Stimulated activated naive CD8-positive, alpha-beta T cell treated with anti-CD3 and anti-CD28 coated beads, Interleukin-15, Interleukin-2, amounts not matched to agents 100 U/mL and 50 U/mL, for 24 hours (primary cell): ENCODE measurements at regions not wholly inside any gene's neighbourhood (a gene's known extent, or its start where the extent isn't known, plus 50 kb on each side); places are given as distances from the start of the nearest gene placed in this dataset.

Source experiments
- ATAC-seq: fragments of 150-1000 bp; cut with Tn5 transposase; one replicate; pipeline ENCODE4 v1.10.0; 2021
- DNase-seq: peaks from one replicate; pipeline ENCODE4 v3.0.0; 2021

DNA sequence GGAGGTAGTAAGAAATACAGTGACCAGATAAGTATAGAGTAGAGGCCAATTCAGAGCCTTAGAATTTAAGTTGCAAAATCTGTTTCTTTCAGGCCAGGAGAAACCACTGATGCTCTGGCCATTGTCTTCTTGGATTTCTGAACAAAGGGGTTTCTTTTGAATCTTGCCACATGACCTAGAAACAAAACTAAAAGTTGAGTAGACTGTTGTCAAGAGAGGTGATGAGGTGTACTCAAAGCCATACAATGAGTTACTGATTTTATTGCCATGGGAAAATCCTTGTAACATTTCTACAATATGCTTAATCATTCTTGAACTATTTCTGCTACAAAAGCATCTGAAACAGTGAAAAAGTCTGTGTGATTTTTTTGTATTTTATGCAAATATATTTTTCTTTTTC lies 881.3 kb downstream of the CDH11 start:
- no peak for DNase-seq
- no peak for ATAC-seq

DNA sequence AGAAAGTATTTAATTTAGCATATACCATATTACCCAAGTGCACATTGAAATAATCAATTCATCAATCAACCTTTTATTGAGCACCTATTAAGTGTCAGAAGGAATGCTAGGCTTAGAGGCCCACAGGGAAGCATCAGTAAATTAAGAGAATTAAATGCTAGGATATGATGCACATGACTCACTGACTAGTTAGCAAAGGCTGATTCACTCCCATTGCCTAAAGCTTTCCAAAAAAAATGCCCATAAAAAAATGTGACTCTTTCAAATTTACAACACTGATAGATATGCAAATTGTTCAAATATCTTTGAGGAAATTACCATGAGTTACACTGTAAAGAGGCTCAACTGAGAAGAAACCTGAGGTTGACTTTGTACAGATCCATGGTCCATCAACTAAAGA lies 883.3 kb downstream of the CDH11 start:
- DNase-seq (no peak), ATAC-seq (no peak)

DNA sequence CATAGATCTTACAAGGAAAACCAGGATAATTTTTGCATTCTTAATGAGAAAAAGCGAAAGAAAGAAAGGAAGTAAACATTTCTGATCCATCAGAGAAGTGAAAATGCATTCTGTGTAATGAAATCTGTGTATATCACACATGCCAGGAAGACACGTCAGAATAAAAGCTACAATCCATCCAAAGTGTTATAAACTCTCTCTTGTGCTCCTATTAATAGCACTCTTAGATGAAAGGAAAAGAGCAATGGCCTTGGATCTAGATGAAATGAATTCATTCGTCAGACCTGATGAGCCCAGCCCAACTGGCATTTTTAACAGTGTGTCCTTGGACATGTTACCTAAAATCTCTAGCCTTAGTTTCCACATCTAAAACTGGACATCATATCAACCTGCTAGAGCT lies 885.5 kb downstream of the CDH11 start:
- ATAC-seq (no peak), DNase-seq (no peak)

DNA sequence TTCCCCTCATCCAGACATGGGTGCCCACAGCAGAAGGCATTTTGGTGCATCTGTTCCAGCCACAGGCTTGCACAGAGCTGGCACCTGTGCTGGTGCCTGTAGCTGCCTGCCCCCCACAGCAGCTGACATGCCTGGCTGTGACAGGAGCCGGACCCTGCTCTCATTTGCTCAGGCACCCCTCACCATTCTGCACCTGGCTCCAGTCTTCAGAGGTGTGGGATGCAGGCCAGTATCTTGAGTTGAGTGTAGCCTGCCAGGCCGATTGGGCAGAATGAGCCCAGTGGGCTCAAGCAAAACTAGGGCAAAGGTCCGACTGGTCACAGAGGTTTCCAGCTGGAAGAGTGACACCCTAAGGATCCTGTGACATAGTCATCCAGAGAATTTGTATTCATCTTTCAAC lies 887.7 kb downstream of the CDH11 start:
- DNase-seq, result no peak
- no peak for ATAC-seq

DNA sequence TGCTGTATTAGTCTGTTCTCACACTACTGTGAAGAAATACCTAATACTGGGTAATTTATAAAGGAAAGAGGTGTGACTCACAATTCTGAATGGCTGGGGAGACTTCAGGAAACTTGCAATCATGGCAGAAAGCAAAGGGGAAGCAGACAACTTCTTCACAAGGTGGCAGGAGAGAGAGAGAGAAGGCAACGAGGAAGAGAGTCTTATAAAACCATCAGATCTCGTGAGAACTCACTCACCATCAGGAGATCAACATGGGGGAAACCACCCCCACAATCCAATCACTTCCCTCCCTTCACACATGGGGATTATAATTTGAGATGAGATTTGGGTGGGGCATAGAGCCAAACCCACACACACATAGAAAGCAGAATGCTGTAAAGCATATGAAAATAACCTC lies 896.2 kb downstream of the CDH11 start:
- DNase-seq (no peak), ATAC-seq (no peak)

DNA sequence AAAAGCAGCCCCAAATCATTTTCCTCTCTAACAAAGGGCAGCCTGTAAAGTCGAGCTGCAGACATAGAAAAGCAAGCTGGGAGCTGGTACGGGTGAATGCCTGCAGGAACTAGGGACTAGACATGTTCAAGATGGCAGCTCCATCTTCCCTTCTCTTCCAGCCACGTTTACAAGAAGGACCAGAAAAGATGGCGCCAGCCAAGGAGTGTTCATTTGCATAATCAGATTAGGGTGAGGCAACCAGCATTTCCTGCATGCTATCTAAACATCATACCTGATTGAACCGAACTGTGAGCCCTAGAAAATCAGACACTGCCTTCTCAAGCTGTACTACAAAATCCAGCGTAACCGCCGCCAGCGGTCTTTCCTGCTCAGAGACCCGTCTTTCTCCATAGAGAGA lies 896.8 kb downstream of the CDH11 start:
- no peak for DNase-seq
- no peak for ATAC-seq

DNA sequence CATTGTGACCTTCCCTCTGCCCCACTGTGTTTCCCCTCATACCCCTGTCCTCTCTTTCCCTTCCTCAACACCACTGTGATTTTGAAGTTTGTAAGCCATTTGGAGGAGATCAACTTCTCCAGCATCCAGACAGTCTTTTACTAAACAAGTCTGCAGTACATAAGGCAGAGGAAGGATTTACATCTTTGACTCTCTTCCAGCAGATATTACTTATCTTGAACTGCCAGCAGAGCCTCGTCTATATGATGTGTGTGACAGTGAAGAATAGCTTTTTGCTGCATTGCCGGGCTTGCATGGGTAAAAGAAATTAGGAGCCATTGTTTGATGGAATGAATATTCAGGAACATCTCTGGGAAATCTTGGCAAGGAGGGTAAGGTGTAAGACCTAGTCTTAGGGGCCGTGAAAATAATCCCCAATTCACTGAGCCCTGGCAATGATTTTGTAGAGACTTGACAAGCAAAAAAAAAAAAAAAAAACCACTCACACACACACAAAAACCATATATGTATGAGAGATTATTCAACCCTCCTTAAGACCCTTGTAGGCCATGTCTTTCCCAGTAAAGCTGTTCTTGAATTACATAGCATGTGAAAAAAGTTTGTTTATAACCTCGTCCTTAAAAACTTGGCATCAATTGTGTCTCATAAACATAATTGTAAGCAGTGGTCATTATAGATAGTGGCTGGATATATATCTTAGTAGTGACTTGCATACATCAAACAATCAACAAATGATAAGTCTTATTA lies 903.9 kb downstream of the CDH11 start:
- ATAC-seq (no peak), DNase-seq (no peak)

DNA sequence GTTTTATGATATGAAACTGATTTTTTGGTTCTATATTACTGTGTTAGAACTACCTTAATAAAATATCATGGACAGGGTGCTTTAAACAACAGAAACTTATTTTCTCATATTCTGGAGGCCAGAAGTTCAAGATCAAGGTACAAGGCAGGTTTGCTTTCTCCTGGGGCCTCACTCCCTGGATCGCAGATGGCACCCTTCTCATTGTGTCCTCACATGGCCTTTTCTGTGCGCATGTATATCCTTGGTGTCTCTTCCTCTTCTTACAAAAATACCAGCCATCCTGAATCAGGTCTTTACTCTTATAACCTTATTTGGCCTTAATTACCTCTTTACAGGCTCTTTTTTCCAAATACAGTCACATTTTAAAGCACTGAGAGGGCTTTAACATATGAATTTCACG lies 906.1 kb downstream of the CDH11 start:
- no peak for DNase-seq
- ATAC-seq, result no peak

DNA sequence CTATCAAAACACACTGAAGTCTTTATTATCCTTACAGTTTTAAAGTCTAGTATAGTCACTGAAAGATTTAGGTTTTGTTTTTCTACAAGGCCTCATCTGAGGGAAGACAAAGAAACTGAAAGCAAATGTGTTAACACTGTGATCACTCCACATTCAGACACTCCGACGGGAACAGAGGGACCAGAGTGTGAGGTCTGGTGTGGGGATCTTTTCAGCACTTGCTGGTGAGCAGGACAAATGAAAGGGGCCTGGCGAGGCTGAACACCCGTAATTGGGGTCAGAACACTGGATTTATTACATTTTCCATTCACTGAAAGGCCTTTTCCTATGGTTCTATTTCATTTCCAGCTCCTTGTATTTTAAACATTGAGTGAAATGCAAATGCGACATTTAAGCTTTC lies 910.5 kb downstream of the CDH11 start:
- ATAC-seq (no peak), DNase-seq (no peak)

DNA sequence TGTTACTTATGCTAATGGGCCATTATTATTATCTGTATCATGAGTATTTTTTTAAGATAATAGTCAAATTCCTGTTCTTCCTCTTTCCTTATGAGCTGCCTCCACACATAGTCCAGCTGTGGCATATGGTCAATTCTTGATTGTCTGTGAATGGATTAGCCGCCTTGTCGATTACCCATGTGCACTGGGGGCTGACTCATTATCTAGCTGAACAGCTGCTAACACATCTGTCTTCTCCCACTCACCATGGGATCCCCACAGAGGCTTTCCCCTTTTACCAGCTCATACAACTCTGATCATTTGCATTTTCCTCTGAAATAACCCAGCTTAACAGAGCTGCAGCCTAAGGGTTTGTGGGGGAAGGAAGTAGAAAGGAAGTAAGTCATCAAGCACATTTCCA lies 915.0 kb downstream of the CDH11 start:
- no peak for ATAC-seq
- DNase-seq, result no peak

DNA sequence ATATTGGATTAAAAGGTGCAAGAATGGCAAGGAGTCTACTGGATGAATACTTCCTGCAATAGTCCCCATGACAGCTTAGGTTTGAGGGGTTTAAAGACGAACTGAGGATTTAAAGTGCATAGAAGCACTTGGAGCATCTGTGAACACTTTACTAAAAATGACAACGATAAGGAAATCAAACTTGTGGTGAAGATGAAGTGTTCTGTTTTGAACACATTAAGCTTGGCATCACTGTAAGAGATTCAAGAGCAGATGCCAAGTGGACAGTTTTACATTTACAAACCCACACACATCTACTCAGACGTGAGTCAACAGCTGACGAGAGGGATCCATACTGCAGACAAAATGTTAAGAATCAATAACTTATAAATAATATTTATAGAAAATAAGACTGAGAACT lies 918.7 kb downstream of the CDH11 start:
- ATAC-seq, result no peak
- DNase-seq, result no peak

DNA sequence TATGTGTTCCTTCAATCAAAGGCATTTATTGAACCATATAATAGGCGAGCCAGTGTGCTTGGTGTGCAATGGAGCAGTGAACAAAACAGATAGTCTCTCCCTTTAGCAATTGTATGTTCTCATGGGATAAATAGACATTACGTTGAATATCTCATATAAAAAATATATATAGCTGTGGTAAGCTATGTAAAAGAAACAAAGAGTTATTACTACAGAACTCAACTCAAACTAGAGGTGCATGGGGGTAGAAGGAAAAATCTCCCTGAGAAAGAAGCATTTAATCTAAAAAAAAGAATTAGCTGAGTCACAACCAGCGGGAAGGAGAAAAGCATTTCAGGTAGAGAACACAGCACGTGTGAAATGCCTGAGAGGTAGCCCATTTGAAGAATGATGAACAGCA lies 919.3 kb downstream of the CDH11 start:
- no peak for DNase-seq

DNA sequence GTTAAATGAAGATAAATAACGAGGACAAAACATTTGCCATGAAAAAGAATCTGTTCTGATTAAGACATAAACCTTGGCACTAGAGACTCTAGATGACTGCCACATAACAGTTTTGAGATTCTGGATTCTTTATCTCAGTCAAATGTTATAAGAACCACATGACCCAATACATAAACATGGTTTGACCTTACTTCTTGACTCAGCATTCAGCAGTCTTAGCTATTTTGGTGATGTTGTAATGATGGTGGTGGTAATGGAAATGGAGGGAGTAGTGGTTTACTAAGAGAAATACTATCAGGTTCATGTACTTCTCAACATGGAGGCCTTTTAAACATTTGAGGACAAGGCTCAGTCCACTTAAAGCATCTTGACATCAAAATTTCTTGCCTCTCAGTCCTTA lies 925.4 kb downstream of the CDH11 start:
- DNase-seq (no peak), ATAC-seq (no peak)

More for the DNA sequence above, 919.3 kb downstream of the CDH11 start:
- ATAC-seq, result no peak

DNA sequence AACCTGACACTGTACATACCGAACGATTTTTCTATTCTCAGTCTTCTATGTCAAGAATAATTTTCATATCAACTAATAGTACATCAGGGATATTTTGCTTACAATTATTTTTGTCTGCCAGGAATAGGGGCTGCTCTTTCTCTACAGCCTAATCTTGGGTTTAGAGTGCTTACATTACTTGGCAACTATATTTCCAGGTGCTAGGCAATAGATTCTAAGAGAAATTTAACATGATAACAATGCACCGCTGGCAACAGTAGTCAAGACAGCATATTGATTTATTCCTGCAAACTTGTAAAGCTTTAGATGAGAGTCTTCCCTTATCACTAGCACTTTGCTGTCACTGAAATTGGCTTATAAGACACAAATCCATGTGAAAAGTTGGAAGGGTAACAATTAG lies 935.9 kb downstream of the CDH11 start:
- DNase-seq, result no peak
- no peak for ATAC-seq

DNA sequence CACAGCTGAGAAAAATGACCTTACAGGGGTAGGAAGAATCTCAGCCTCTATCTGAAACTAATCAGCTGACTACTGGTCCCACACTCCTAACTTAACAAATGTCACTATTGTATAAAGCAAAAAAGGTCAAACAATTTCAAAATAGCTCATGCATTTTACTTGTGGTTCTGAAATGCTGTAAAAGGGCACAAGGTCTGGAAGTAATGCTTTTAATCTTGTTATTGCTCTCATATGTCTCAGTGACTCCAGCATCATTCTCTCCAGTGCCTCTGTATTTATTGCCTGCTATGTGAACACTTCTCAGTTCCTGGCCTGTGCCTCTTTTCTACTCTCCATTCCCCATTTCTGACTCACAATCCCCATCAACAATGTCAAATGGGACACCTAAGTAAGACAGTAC lies 937.7 kb downstream of the CDH11 start:
- no peak for DNase-seq
- ATAC-seq, result no peak

DNA sequence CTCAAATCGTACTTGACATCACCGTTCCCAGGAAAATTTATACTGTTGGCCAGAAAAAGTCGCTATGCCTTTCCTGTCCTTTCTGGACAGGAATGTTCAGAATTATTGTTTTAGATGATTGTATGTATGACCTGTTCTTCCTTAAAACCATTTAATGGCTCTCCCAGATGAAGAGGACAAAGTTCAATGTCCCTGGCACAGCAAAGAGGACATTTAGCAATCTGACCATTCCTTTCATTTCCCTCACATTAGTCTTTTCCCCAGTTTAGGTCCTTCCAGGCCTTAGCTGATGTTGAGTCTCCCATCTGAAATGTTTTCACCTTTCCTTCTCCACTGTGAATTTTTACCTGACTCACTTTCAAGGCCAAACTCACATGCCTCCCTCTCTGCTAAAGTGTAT lies 938.9 kb downstream of the CDH11 start:
- no peak for DNase-seq
- no peak for ATAC-seq

DNA sequence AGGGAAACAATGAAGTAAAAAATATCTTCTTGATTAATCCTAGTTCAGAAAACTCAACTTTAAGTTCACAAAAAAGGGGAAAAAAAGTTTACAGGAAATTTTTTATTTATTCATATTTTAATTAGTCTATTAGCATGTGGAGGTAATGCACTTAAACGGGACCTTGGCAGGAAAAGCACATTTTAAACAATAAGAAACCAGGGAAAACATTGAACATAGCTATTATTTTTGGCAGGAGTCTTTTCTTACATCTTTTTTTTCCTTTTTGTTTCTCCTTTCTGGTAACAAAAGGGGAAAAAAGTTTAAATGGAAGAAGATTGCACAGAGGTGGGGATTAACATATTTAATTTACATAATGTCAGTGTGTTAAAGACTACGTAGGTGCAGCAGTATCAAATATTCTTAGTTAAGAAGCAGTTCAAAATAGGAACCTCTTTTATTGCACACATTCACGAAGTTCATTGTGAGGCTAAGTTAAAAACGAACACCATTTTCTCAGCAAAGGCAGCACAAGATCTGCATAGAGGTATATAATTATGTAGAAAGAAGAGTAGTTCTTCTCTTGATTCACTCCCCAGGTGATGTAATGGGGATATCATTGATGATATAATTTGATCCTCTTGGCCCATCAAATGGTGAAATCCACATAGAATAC lies 940.5 kb downstream of the CDH11 start:
- DNase-seq (no peak), ATAC-seq (no peak)

DNA sequence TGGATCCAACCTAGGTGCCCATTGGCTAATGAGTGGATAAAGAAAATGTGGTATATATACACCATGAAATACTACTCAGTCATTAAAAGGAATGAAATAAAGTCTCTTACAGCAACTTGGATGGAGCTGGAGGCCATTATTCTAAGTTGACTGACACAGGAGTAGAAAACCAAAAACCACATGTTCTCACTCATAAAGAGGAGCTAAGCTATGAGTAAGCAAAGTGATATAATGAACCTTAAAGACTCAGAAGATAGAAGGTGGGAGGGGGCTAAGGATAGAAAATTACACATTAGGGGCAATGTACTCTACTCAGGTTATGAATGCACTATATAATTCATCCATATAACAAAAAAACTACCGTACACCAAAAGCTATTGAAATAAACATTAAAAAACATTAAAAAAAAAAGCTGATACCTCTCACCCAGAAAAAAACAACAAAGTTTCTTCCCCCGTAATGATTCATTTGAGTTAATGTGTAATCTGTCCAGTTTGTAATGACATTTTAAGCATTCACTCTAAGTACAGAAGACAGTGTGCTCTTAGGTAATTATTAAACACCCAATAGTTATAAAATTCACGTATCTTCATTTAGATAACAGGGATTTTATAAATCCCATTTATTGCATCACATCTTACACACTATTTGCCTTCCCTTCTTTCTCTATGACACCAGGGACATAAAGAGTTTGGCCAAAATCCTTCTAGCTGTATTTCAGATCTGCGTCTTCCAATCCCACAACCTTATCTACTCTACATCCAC lies 941.5 kb downstream of the CDH11 start:
- DNase-seq (no peak), ATAC-seq (no peak)

DNA sequence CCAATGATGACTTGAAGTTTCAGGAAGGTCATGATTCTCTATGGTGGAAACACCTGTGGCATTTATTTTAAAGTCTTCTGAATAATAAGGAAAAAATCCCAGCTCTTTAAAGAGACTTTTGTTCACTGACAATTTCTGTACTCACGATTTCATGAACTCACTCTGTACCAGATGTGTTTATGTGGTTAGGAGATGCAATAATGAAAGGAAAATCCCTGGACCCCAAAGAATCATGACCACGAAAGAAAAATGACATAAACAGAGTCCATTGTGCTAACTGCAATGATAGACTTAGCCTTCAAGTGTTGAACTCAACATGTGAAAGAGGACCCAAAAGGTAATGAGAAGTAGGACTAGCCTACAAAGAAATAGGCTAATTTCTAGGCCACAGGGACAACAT lies 947.5 kb downstream of the CDH11 start:
- DNase-seq, result no peak
- ATAC-seq, result no peak

DNA sequence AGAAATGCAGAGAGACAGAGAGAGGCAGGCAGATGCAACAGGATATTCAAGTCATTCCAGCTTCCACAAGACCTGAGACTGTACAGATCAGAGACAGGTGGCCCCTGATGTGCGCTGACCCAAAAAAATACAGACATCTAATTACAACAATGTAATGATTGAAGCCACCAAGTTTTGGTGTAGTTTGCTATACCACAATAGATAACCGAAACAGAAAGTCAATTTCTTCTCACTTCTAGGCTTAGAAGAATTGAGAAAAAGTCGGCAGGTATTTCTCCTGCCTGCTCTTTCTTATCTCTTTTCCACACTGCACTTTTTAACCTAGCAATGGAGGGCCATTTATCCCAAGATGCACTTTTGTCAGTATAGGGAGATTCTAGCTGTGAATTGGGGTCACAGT lies 949.2 kb downstream of the CDH11 start:
- DNase-seq, result no peak

DNA sequence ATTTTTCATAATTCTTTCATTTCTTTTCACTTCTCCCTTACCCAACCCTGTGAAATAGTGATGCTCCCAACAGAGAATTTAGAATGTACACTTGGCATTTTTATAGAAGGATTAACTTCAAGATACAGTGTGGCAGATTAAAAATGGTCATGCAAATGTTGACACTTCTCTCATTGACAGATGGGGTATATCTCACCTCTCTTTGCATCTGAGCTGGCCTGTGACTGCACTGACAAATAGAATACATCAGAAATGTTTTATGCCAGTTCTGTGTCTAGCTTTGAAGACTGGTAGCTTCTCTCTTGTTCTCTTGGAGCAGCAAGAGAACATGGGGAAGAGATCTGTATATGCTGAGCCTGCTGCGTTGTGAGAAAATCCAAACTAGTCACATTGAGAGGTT lies 949.6 kb downstream of the CDH11 start:
- DNase-seq (no peak), ATAC-seq (no peak)

More for the DNA sequence above, 949.2 kb downstream of the CDH11 start:
- ATAC-seq, result no peak

DNA sequence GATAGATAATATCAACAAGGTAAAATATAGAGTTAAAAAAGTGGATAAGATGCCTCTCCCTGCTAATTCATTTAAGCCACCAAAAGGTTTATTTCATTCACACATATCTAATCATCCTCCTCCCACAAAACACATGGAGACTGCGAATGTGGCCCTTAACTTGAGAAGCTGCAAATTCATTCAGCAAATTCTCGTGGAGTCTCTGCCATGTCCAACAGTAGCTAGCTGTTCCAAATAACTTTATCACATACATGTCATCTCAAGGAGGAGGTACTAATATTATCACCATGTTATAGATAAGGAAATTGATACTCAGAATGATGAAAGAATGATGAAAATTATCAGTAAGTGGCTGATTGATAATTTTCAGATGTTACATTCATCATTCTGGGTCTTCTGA lies 950.2 kb downstream of the CDH11 start:
- no peak for ATAC-seq
- DNase-seq, result no peak

DNA sequence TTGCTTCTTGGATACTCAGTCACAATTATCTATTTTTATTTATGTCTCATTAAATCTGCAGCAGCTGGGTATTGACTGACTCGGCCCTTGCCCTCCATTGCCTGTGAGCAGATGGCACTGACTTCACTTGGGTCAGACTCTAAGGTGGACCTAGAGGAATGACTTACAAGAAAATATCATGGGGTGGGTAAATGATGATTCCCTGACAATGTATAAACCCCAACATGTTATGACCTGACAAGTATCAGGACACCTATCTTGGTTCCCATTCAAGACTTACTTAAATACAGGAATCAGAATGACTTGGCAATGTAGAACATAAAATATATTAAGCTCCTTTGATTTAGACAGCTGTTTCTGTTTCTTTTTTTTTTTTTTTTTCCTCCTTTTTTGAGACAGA lies 953.5 kb downstream of the CDH11 start:
- ATAC-seq, result no peak
- DNase-seq, result no peak

DNA sequence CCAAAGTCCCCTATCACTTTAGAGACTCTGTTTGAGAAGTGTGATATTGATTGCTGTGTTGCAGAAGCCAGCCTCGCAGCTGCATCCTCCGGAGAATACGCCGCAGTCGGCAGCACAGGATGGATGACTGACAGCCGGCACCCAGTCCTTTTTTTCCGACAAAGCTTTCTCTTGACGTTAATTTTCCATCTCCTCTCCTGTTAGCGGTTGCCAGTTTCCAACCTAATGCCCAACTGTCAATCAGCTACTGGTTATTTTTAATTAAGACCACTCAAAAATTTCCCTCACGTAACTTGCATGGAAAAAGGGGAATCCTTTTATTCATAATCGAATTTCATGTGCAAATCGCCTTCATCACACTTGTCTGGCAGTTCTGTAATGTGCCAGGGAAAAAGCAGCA lies 953.9 kb downstream of the CDH11 start:
- DNase-seq, result no peak
- ATAC-seq, result no peak
